Activated CD4-positive, CD25-positive, alpha-beta regulatory T cell (primary cell): ENCODE measurements at regions not wholly inside any gene's neighbourhood (a gene's known extent, or its start where the extent isn't known, plus 50 kb on each side); places are given as distances from the start of the nearest gene placed in this dataset.

Experiments used
- DNase-seq, 4 experiments: peaks; one replicate each; lab custom pipeline; 2025; lab: John Stamatoyannopoulos, UW

- DNase-seq = no peak
Measured at GRCh38 chrX:124829930-124830329, 483.6 kb downstream of the SH2D1A start.

GRCh38 chrX:124836786-124837185, 482.9 kb upstream of the TEX13C start:
- DNase-seq = no peak

- DNase-seq = no peak
Measured at GRCh38 chrX:124842205-124842604, 477.5 kb upstream of the TEX13C start.

GRCh38 chrX:124860736-124861135, 458.9 kb upstream of the TEX13C start:
- no peak for DNase-seq

- DNase-seq = no peak
Measured at GRCh38 chrX:124862301-124862700, 457.4 kb upstream of the TEX13C start.

GRCh38 chrX:124863303-124863702, 456.4 kb upstream of the TEX13C start:
- no peak for DNase-seq

GRCh38 chrX:124887572-124887971, 432.1 kb upstream of the TEX13C start:
- DNase-seq = no peak

- no peak for DNase-seq
Measured at GRCh38 chrX:124895947-124896346, 423.7 kb upstream of the TEX13C start.

- DNase-seq = no peak
Measured at GRCh38 chrX:124902953-124903352, 416.7 kb upstream of the TEX13C start.

GRCh38 chrX:124910611-124911010, 409.1 kb upstream of the TEX13C start:
- no peak for DNase-seq

GRCh38 chrX:124917011-124917410, 402.7 kb upstream of the TEX13C start:
- DNase-seq = no peak

- no peak for DNase-seq
Measured at GRCh38 chrX:124925681-124926080, 394.0 kb upstream of the TEX13C start.

- no peak for DNase-seq
Measured at GRCh38 chrX:124931241-124931640, 388.4 kb upstream of the TEX13C start.

GRCh38 chrX:124931958-124932357, 387.7 kb upstream of the TEX13C start:
- no peak for DNase-seq

- DNase-seq = no peak
Measured at GRCh38 chrX:124938715-124939114, 381.0 kb upstream of the TEX13C start.

GRCh38 chrX:124940531-124940930, 379.1 kb upstream of the TEX13C start:
- no peak for DNase-seq

- no peak for DNase-seq
Measured at GRCh38 chrX:124954402-124954801, 365.3 kb upstream of the TEX13C start.

GRCh38 chrX:124960454-124960853, 359.2 kb upstream of the TEX13C start:
- no peak for DNase-seq

GRCh38 chrX:124963717-124964116, 356.0 kb upstream of the TEX13C start, which contains the start of gene TENM1:
TSS of gene TENM1 (minus strand) at chrX:124963817.
- no peak for DNase-seq

GRCh38 chrX:124975456-124975855, 344.2 kb upstream of the TEX13C start:
- DNase-seq = no peak

- DNase-seq = no peak
Measured at GRCh38 chrX:124981420-124981819, 338.3 kb upstream of the TEX13C start.

- DNase-seq = no peak
Measured at GRCh38 chrX:124984140-124984813, 335.4 kb upstream of the TEX13C start.

- no peak for DNase-seq
Measured at GRCh38 chrX:124986284-124986683, 333.4 kb upstream of the TEX13C start.

GRCh38 chrX:124993735-124994134, 325.9 kb upstream of the TEX13C start:
- DNase-seq = no peak
